ENCODE measurements at regions not wholly inside any gene's neighbourhood (a gene's known extent, or its start where the extent isn't known, plus 50 kb on each side); places are given as distances from the start of the nearest gene placed in this dataset.

DNA sequence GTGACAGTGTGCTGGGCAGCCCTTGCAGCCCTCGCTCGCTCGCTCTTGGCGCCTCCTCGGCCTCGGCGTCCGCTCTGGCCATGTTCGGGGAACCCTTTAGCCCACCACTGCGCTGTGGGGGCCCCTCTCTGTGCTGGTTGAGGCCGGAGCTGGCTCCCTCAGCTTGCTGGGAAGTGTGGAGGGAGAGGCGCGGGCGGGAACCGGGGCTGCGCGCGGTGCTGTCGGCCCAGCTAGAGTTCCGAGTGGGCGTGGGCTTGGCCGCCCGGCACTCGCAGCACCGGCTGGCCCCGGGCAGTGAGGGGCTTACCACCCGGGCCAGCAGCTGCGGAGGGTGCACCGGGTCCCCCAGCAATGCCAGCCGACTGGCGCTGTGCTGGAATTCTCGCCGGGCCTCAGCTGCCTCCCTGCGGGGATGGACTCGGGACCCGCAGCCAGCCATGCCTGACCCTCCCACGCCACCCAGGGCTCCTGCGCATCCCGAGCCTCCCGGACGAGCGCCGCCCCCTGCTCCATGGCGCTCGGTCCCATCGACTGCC, 770.1 kb upstream of the GALNTL6 start:
- Histone ChIP-seq H3K4me2 (ENCODE audit: low read length) (no peak overlapping the region), H3K4me3 (ENCODE audit: insufficient read depth, low read depth, low read length) (no peak overlapping the region), H3K4me1 (ENCODE audit: insufficient read depth, low read length) (no peaks in the 10 kb centered on the region), H3K36me3 (ENCODE audit: insufficient read depth, low read length) (no peaks in the 10 kb centered on the region), H3K9me3 (ENCODE audit: insufficient read depth, low read depth, low read length) (no peaks in the 10 kb centered on the region), H2AFZ (ENCODE audit: low read depth, low read length) (no peak overlapping the region), H3K79me2 (ENCODE audit: insufficient read depth, low read length) (no peaks in the 10 kb centered on the region), H3K27ac (ENCODE audit: low read depth, low read length) (no peak overlapping the region), H3K9ac (ENCODE audit: low read length) (no peak overlapping the region), H3K27me3 (ENCODE audit: insufficient read depth, low read length) (no peaks in the 10 kb centered on the region), H4K20me1 (ENCODE audit: insufficient read depth, low read length) (no peaks in the 10 kb centered on the region)
- no peaks in the 10 kb centered on the region for H3K4me1 Mint-ChIP-seq (ENCODE audit: low read depth, unreplicated experiment)
- H3K27ac Mint-ChIP-seq (ENCODE audit: unreplicated experiment), result no peak overlapping the region
- H3K9me3 Mint-ChIP-seq (ENCODE audit: unreplicated experiment), result peaks cover 4% of the 10 kb centered on the region
- no peak overlapping the region for H3K4me3 Mint-ChIP-seq (ENCODE audit: unreplicated experiment)
- TF ChIP-seq, protein P1, sequence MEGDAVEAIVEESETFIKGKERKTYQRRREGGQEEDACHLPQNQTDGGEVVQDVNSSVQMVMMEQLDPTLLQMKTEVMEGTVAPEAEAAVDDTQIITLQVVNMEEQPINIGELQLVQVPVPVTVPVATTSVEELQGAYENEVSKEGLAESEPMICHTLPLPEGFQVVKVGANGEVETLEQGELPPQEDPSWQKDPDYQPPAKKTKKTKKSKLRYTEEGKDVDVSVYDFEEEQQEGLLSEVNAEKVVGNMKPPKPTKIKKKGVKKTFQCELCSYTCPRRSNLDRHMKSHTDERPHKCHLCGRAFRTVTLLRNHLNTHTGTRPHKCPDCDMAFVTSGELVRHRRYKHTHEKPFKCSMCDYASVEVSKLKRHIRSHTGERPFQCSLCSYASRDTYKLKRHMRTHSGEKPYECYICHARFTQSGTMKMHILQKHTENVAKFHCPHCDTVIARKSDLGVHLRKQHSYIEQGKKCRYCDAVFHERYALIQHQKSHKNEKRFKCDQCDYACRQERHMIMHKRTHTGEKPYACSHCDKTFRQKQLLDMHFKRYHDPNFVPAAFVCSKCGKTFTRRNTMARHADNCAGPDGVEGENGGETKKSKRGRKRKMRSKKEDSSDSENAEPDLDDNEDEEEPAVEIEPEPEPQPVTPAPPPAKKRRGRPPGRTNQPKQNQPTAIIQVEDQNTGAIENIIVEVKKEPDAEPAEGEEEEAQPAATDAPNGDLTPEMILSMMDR (IDR thresholded peaks at IDR 0.05; ENCODE audit: insufficient read depth, low read depth, low read length), result no peak
- no peak for TF ChIP-seq EZH2 (IDR thresholded peaks at IDR 0.05; ENCODE audit: insufficient read depth, low read length)
- no peak for DNase-seq (ENCODE audit: low read depth)
- peaks cover 4% of the 10 kb centered on the region for H3K27me3 Mint-ChIP-seq (ENCODE audit: low read depth, unreplicated experiment)
- no peak for FAIRE-seq
- H3K36me3 Mint-ChIP-seq (ENCODE audit: low read depth, unreplicated experiment), result no peaks in the 10 kb centered on the region

- no peak overlapping the region for H3K4me3 Mint-ChIP-seq (ENCODE audit: unreplicated experiment)
- TF ChIP-seq, protein P1 (IDR thresholded peaks at IDR 0.05; ENCODE audit: insufficient read depth, low read depth, low read length), result no peak
- no peak for TF ChIP-seq EZH2 (IDR thresholded peaks at IDR 0.05; ENCODE audit: insufficient read depth, low read length)
- peaks cover 4% of the 10 kb centered on the region for H3K27me3 Mint-ChIP-seq (ENCODE audit: low read depth, unreplicated experiment)
- Histone ChIP-seq H3K79me2 (ENCODE audit: insufficient read depth, low read length) (no peaks in the 10 kb centered on the region), H3K36me3 (ENCODE audit: insufficient read depth, low read length) (no peaks in the 10 kb centered on the region), H3K4me2 (ENCODE audit: low read length) (no peak overlapping the region), H3K4me1 (ENCODE audit: insufficient read depth, low read length) (no peaks in the 10 kb centered on the region), H3K9me3 (ENCODE audit: insufficient read depth, low read depth, low read length) (no peaks in the 10 kb centered on the region), H3K27ac (ENCODE audit: low read depth, low read length) (no peak overlapping the region), H2AFZ (ENCODE audit: low read depth, low read length) (no peak overlapping the region), H3K9ac (ENCODE audit: low read length) (no peak overlapping the region), H3K4me3 (ENCODE audit: insufficient read depth, low read depth, low read length) (no peak overlapping the region), H4K20me1 (ENCODE audit: insufficient read depth, low read length) (no peaks in the 10 kb centered on the region), H3K27me3 (ENCODE audit: insufficient read depth, low read length) (no peaks in the 10 kb centered on the region)
- H3K9me3 Mint-ChIP-seq (ENCODE audit: unreplicated experiment), result no peaks in the 10 kb centered on the region
- no peak overlapping the region for H3K27ac Mint-ChIP-seq (ENCODE audit: unreplicated experiment)
- H3K36me3 Mint-ChIP-seq (ENCODE audit: low read depth, unreplicated experiment), result no peaks in the 10 kb centered on the region
- H3K4me1 Mint-ChIP-seq (ENCODE audit: low read depth, unreplicated experiment), result peaks cover 2% of the 10 kb centered on the region
- no peak for FAIRE-seq
- DNase-seq (ENCODE audit: low read depth), result no peak
These were observed 777.3 kb upstream of the GALNTL6 start for GRCh38 chr4:171035909-171036308.

DNA sequence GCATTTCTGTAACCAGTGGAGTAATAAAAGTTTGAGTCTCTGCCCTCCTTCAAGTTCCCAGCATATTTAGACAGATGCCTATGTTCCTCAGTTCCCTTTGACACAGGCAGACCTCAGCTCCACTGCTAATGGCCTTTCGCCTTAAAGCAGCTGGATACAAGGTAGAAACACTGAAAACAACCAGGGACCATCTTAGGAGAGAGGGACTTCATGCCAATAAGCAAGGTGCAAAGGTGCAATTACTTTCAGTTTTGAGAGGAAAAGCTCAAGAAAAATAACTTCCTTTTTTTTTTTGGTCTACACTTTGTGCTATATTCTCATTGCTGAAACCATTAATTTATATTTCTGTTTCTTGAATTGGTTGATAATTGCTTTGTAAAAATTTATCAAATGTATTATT, 781.9 kb upstream of the GALNTL6 start:
- no peak overlapping the region for H3K27ac Mint-ChIP-seq (ENCODE audit: unreplicated experiment)
- Histone ChIP-seq H3K4me3 (ENCODE audit: insufficient read depth, low read depth, low read length) (no peak overlapping the region), H2AFZ (ENCODE audit: low read depth, low read length) (no peak overlapping the region), H3K36me3 (ENCODE audit: insufficient read depth, low read length) (no peaks in the 10 kb centered on the region), H3K4me2 (ENCODE audit: low read length) (no peak overlapping the region), H3K9ac (ENCODE audit: low read length) (no peak overlapping the region), H4K20me1 (ENCODE audit: insufficient read depth, low read length) (no peaks in the 10 kb centered on the region), H3K9me3 (ENCODE audit: insufficient read depth, low read depth, low read length) (no peaks in the 10 kb centered on the region), H3K79me2 (ENCODE audit: insufficient read depth, low read length) (no peaks in the 10 kb centered on the region), H3K27me3 (ENCODE audit: insufficient read depth, low read length) (no peaks in the 10 kb centered on the region), H3K27ac (ENCODE audit: low read depth, low read length) (no peak overlapping the region), H3K4me1 (ENCODE audit: insufficient read depth, low read length) (no peaks in the 10 kb centered on the region)
- no peak for DNase-seq (ENCODE audit: low read depth)
- TF ChIP-seq, protein P1 (IDR thresholded peaks at IDR 0.05; ENCODE audit: insufficient read depth, low read depth, low read length), result no peak
- TF ChIP-seq EZH2 (IDR thresholded peaks at IDR 0.05; ENCODE audit: insufficient read depth, low read length), result no peak
- no peak for FAIRE-seq
- H3K9me3 Mint-ChIP-seq (ENCODE audit: unreplicated experiment), result no peaks in the 10 kb centered on the region
- peaks cover 2% of the 10 kb centered on the region for H3K4me1 Mint-ChIP-seq (ENCODE audit: low read depth, unreplicated experiment)
- no peaks in the 10 kb centered on the region for H3K27me3 Mint-ChIP-seq (ENCODE audit: low read depth, unreplicated experiment)
- H3K36me3 Mint-ChIP-seq (ENCODE audit: low read depth, unreplicated experiment), result no peaks in the 10 kb centered on the region
- H3K4me3 Mint-ChIP-seq (ENCODE audit: unreplicated experiment), result no peak overlapping the region

Data from astrocyte (in vitro differentiated cells and primary cell).